Activated B cell treated with CpG ODN at 0.5 μM for 24 hours (primary cell): ENCODE measurements at regions not wholly inside any gene's neighbourhood (a gene's known extent, or its start where the extent isn't known, plus 50 kb on each side); places are given as distances from the start of the nearest gene placed in this dataset.

Source experiments
- ATAC-seq: fragments of 200-7000 bp; cut with Tn5 transposase; one replicate; pipeline ENCODE4 v1.10.0; 2021; ENCODE audit warnings: low read depth, mild to moderate bottlenecking, moderate library complexity
- CTCF ChIA-PET: fragments of 350-600 bp; sonication (Branson Sonifier 250); formaldehyde crosslinking; loops from one replicate; lab custom pipeline; 2021; ENCODE audit warnings: antibody characterized with exemption; lab: Charles Lee
- POLR2A ChIA-PET: fragments of 350-600 bp; sonication (Branson Sonifier 250); formaldehyde crosslinking; loops from one replicate; lab custom pipeline; 2021; ENCODE audit warnings: antibody characterized with exemption; lab: Charles Lee
- DNase-seq: peaks from one replicate; pipeline ENCODE4 v3.0.0; 2022
- H3K27ac Mint-ChIP-seq: one replicate; pipeline ENCODE4 v1.8.0; 2020; ENCODE audit warnings: mixed read lengths
- H3K27me3 Mint-ChIP-seq: one replicate; pipeline ENCODE4 v1.8.0; 2021; ENCODE audit warnings: mixed read lengths
- H3K36me3 Mint-ChIP-seq: one replicate; pipeline ENCODE4 v1.8.0; 2021; ENCODE audit warnings: low read depth, mixed read lengths
- H3K4me1 Mint-ChIP-seq: one replicate; pipeline ENCODE4 v1.8.0; 2021; ENCODE audit warnings: mixed read lengths
- H3K4me3 Mint-ChIP-seq: one replicate; pipeline ENCODE4 v1.8.0; 2020; ENCODE audit warnings: mild to moderate bottlenecking, mixed read lengths
- H3K9me3 Mint-ChIP-seq: one replicate; pipeline ENCODE4 v1.8.0; 2020; ENCODE audit warnings: mixed read lengths
- intact Hi-C: fragments of 100-400 bp; cut with micrococcal nuclease; formaldehyde crosslinking; loops from one replicate; pipeline ENCODE4 v1.15.1; 2024
- TF ChIP-seq, protein P1 (sequence below): fragments of 200-600 bp; IDR thresholded peaks from one replicate; pipeline ENCODE4 v1.8.0; 2022; ENCODE audit warnings: antibody characterized with exemption, mild to moderate bottlenecking

DNA sequence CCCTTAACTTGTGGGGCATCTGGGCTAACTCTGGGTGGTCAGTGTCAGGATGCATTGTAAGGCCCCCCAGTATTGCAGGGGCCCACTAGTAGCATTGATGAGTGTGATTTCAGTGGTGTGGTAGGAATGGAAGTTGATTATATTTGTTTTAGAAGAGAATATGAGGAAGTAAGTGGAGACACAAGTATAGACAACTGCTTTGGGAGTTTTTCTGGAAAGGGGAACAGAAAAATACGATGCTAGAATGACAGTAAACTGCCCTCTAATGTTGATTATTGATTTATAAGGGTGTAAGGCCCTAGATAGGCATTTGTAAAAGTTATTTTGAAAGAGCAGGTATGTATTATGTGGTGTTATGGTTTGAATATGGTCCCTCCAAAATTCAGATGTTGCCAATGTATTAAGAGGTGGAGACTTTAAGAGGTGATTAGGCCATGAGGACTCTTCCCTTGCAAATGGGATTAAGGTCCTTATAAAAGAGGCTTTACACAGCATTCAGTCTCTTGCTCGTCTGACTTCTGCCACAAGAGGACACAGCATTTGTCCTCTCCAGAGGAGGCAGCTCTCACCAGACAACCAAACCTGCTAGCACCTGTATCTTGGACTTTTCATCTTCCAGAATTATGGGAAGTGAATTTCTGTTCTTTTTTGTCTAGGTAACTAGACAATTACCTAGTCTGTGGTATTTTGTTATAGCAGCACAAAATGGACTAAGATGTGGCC is 135.9 kb upstream of the DTNBP1 start:
- ChIA-PET CTCF (no interaction called here), POLR2A (no interaction called here)
- Mint-ChIP-seq H3K36me3 (no peaks in the 10 kb centered on the region), H3K4me3 (no peak overlapping the region), H3K27ac (no peak overlapping the region), H3K27me3 (no peaks in the 10 kb centered on the region), H3K9me3 (peaks cover 11% of the 10 kb centered on the region), H3K4me1 (no peaks in the 10 kb centered on the region)
- TF ChIP-seq, protein P1, sequence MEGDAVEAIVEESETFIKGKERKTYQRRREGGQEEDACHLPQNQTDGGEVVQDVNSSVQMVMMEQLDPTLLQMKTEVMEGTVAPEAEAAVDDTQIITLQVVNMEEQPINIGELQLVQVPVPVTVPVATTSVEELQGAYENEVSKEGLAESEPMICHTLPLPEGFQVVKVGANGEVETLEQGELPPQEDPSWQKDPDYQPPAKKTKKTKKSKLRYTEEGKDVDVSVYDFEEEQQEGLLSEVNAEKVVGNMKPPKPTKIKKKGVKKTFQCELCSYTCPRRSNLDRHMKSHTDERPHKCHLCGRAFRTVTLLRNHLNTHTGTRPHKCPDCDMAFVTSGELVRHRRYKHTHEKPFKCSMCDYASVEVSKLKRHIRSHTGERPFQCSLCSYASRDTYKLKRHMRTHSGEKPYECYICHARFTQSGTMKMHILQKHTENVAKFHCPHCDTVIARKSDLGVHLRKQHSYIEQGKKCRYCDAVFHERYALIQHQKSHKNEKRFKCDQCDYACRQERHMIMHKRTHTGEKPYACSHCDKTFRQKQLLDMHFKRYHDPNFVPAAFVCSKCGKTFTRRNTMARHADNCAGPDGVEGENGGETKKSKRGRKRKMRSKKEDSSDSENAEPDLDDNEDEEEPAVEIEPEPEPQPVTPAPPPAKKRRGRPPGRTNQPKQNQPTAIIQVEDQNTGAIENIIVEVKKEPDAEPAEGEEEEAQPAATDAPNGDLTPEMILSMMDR, result no peak
- ATAC-seq (no peak), DNase-seq (no peak)
- intact Hi-C loops, result no loop called here

DNA sequence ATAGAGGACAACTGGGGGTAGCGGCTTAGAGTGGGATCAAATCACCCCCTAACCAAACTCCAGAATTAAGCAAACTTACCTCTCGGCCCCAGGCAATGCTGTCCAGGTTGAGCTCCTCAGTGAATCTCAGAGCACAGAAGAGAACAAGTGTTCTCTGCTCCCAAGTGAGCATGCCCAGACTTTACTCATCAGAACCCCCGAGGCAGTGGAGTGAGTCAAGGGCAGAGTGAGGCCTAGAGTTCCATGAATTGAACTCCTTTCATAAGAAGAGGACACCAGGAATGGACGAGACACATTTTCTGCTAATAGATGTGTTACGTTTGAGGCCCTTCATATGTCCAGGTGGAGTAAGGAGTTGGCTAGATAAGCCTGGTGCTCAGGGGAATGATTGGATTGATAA is 134.0 kb upstream of the DTNBP1 start:
- ChIA-PET CTCF (no interaction called here), POLR2A (no interaction called here)
- TF ChIP-seq, protein P1, result no peak
- DNase-seq (no peak), ATAC-seq (no peak)
- H3K4me3 Mint-ChIP-seq, result no peak overlapping the region
- no peaks in the 10 kb centered on the region for H3K27me3 Mint-ChIP-seq
- H3K9me3 Mint-ChIP-seq, result peaks cover 11% of the 10 kb centered on the region
- no peaks in the 10 kb centered on the region for H3K4me1 Mint-ChIP-seq
- intact Hi-C loops, result no loop called here
- H3K36me3 Mint-ChIP-seq, result no peaks in the 10 kb centered on the region
- no peak overlapping the region for H3K27ac Mint-ChIP-seq

DNA sequence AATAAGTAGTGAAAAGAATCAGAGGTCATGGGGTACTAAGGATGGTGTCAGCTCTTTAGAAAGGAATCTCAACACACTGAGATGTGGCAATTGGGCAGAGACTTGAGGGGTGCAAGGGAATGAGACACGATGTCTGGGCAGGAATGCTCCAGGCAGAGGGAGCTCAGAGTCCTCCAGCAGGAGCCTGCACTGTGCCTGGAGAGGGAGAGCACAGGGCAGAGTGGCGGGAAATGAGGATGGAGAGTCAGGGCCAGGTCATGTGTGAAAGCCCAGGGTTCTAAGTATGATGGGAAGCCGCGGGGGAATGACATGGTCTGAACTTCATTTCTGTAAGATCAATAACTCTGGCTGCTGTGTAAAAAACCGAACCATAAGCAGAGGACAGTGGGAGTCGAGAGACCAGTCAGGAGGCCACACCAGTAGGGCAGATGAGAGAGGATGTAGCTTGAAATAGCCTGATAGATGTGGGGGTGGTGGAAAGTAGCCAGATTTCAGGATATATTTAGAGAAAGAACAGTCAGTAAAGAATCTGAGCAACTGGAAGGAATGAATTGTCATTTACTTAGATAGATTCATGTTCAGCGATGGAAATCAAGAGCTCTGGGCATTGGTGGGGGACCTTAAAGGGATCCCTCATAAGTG is 133.4 kb upstream of the DTNBP1 start:
- no peak for ATAC-seq
- TF ChIP-seq, protein P1, result no peak
- no peaks in the 10 kb centered on the region for H3K36me3 Mint-ChIP-seq
- H3K27ac Mint-ChIP-seq, result no peak overlapping the region
- H3K9me3 Mint-ChIP-seq, result peaks cover 11% of the 10 kb centered on the region
- intact Hi-C loops, result no loop called here
- no peaks in the 10 kb centered on the region for H3K27me3 Mint-ChIP-seq
- ChIA-PET CTCF (no interaction called here), POLR2A (no interaction called here)
- H3K4me3 Mint-ChIP-seq, result no peak overlapping the region
- H3K4me1 Mint-ChIP-seq, result no peaks in the 10 kb centered on the region
- no peak for DNase-seq

DNA sequence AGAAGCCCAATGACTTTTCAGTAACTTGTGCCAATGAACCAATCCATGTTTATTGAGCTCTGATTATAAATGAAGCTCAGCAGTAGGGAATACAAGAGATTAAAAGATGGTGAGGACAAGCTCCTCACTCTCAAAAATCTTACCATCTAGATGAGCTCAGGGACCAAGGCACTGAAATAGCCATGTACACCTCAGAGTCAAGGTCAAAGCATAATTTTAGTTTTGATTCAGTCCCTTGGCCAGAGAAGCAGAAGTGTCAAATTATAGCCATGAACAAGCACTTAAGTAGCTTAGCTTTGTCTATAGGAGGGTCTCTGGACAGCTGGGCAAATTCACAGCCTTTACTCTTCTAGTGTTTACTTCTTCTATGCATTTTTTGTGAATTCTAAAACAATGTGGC is 131.0 kb upstream of the DTNBP1 start:
- no peak overlapping the region for H3K4me3 Mint-ChIP-seq
- no peaks in the 10 kb centered on the region for H3K36me3 Mint-ChIP-seq
- H3K27me3 Mint-ChIP-seq, result no peaks in the 10 kb centered on the region
- ATAC-seq (no peak), DNase-seq (no peak)
- TF ChIP-seq, protein P1, result no peak
- CTCF ChIA-PET, result no interaction called here
- no peak overlapping the region for H3K27ac Mint-ChIP-seq
- H3K9me3 Mint-ChIP-seq, result peaks cover 11% of the 10 kb centered on the region
- no peaks in the 10 kb centered on the region for H3K4me1 Mint-ChIP-seq
- intact Hi-C loops, result no loop called here
- POLR2A ChIA-PET, result no interaction called here

DNA sequence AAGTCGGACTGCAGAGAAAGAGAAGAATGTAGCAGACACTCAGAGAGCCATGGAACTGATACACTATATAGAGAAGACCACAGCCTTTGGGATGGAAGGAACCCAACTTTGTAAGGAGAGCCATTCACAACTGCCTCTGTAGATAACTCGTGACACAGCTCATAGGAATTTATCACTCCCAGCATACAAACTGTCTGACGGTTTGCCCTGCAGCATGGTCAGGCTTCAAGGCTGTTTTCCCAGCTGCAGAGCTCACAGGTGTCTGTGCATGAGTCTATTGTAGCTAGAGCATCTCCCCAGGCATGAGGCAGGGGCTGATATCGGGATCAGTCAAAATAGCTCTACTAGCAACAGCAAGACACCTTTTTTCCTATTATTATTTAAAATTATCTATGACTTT is 130.5 kb upstream of the DTNBP1 start:
- ATAC-seq, result no peak
- H3K4me1 Mint-ChIP-seq, result no peaks in the 10 kb centered on the region
- H3K36me3 Mint-ChIP-seq, result no peaks in the 10 kb centered on the region
- peaks cover 1% of the 10 kb centered on the region for H3K27me3 Mint-ChIP-seq
- ChIA-PET POLR2A (no interaction called here), CTCF (no interaction called here)
- no peak overlapping the region for H3K4me3 Mint-ChIP-seq
- intact Hi-C loops, result no loop called here
- DNase-seq, result no peak
- H3K9me3 Mint-ChIP-seq, result peaks cover 9% of the 10 kb centered on the region
- TF ChIP-seq, protein P1, result no peak
- no peak overlapping the region for H3K27ac Mint-ChIP-seq
